HUES64 (cell line): ENCODE measurements at regions not wholly inside any gene's neighbourhood (a gene's known extent, or its start where the extent isn't known, plus 50 kb on each side); places are given as distances from the start of the nearest gene placed in this dataset.

Experiments
- H3K27ac ChIP-seq: 2 replicates; pipeline ENCODE4 v1.7.0; 2013; ENCODE audit warnings: low read depth, low read length, inconsistent platforms
- H3K27me3 ChIP-seq: 2 replicates; pipeline ENCODE4 v1.6.1; 2013; ENCODE audit warnings: mild to moderate bottlenecking, low read length; ENCODE audit not compliant: insufficient read depth
- H3K36me3 ChIP-seq: 2 replicates; pipeline ENCODE4 v1.6.1; 2013; ENCODE audit warnings: mild to moderate bottlenecking, low read length; ENCODE audit not compliant: insufficient read depth
- H3K4me1 ChIP-seq: 2 replicates; pipeline ENCODE4 v1.6.1; 2013; ENCODE audit warnings: mild to moderate bottlenecking, low read length, moderate library complexity; ENCODE audit not compliant: insufficient read depth
- H3K4me3 ChIP-seq: 2 replicates; pipeline ENCODE4 v1.5.1; 2013; ENCODE audit warnings: mild to moderate bottlenecking, low read length, moderate library complexity
- H3K9ac ChIP-seq: 2 replicates; pipeline ENCODE4 v1.6.1; 2013; ENCODE audit warnings: mild to moderate bottlenecking, low read depth, low read length
- H3K9me3 ChIP-seq: 2 replicates; pipeline ENCODE4 v1.6.1; 2013; ENCODE audit warnings: low read depth, low read length; ENCODE audit not compliant: insufficient read depth
- WGBS: fragments of 150-250, 120-280 bp; methylation state at CpG from one replicate; pipeline ENCODE4 v1.1.7; 2013; ENCODE audit warnings: missing lambda C conversion rate; 5-methylcytosine and 5-hydroxymethylcytosine counted together

DNA sequence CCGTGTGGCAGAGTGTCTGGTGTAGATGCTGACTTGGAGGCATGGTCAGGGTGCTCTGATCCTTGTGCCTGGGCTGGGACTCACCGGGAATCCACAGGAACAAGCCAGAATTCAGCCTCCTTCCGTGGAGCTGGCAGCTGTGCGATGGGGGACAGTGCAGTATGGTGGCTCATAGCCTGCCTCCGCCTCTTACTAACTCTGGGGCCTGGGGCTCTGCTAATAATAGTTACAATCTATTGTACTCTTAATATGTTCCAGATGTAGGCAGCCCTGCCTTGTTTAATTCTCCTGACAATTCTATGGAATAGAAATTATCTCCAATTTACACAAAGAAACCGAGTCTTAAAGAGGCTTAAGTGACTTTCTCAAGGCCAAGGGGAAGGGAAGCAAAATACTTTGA is 77.6 kb downstream of the PCDH1 start:
- Histone ChIP-seq H3K27ac (no peak overlapping the region), H3K4me3 (no peak overlapping the region), H3K9ac (no peak overlapping the region), H3K36me3 (no peaks in the 10 kb centered on the region), H3K9me3 (no peaks in the 10 kb centered on the region), H3K27me3 (no peaks in the 10 kb centered on the region), H3K4me1 (peaks cover 16% of the 10 kb centered on the region)
- WGBS, result 92% methylated on average over 6 of the region's 6 CpGs

DNA sequence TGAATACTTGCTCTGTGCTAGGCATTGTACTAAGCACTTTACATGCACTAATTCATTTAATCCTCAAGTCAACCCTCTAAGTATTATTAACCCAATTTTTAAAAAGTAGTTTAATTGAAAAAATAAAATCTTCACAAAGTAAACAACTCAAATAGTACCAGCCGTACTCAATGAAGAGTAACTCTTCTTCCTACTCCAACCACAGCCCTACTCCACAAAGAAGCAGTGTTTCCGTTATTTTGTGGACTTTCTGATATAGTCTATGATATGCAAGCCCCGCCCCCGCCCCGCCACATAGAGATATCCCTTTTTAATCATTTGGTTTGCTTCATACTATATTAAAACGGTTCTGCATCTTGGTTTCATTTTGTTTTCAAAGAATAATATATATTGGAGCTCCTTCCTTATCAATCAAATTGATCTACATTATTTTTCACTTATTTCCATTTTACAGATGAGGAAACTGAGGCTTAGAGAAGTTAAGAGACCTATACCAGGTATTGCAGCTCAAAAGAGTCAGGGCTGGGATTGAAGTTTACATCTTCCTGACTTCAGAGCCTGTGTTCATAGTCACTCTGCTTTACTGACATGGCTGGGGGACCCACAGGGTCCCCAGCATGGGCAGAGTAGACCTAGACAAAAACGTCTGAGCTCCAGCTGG is 78.6 kb downstream of the PCDH1 start:
- no peak overlapping the region for H3K4me3 ChIP-seq
- WGBS, result 83% methylated on average over 3 of the region's 7 CpGs
- H3K27ac ChIP-seq, result no peak overlapping the region

DNA sequence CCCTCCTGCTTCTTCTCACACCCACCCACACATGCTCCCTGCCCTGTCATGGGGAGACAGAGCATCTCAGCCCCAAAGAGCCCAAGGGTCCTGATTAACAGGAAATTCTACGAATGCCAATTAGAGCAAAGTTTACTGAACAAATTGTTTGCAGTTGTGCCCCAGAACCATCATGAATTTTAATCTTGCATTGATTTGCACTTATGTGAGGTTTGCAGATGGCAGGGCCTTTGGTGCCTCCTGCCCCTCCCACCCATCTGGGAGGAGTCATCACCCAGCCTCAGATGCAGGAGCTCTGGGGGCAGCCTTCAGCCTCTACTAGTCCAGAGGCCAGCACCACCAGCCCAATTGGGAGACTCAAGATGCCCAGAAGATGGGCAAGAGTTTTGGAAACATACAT is 80.8 kb downstream of the PCDH1 start:
- no peaks in the 10 kb centered on the region for H3K27me3 ChIP-seq
- H3K36me3 ChIP-seq, result no peaks in the 10 kb centered on the region
- no peaks in the 10 kb centered on the region for H3K9me3 ChIP-seq
- 50% methylated on average over 1 of the region's 1 CpG for WGBS
- no peak overlapping the region for H3K27ac ChIP-seq
- H3K9ac ChIP-seq, result no peak overlapping the region
- no peak overlapping the region for H3K4me3 ChIP-seq
- H3K4me1 ChIP-seq, result peaks cover 7% of the 10 kb centered on the region; the same call in 1 of the 2 replicates

More for the DNA sequence above, 78.6 kb downstream of the PCDH1 start:
- Histone ChIP-seq H3K4me1 (peaks cover 19% of the 10 kb centered on the region), H3K9me3 (no peaks in the 10 kb centered on the region), H3K9ac (no peak overlapping the region), H3K27me3 (no peaks in the 10 kb centered on the region), H3K36me3 (no peaks in the 10 kb centered on the region)

DNA sequence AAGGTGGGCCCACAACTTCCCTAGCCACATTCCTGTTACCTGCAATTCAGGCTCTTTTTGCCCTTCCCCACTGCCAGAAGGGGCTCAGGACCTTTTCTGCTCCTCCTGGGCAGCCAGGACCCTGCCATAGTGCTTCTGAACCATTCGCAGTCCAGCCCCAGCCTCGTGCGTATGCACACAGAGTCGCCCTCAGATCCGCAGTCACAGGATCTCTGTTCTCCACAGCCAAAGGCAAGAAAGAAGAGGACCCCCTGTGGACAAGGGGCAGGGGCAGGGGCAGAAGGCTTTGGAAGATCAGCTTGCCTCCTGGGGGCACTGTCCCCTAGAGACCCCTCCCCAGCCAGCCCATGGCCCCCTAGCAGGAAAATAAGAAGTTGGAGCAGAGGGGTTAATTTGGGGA is 82.8 kb downstream of the PCDH1 start:
- no peaks in the 10 kb centered on the region for H3K36me3 ChIP-seq
- no peak overlapping the region; the same call in 1 of the 2 replicates for H3K27ac ChIP-seq
- H3K9ac ChIP-seq, result no peak overlapping the region
- no peaks in the 10 kb centered on the region for H3K27me3 ChIP-seq
- no peaks in the 10 kb centered on the region for H3K9me3 ChIP-seq
- H3K4me3 ChIP-seq, result no peak overlapping the region
- peaks cover 7% of the 10 kb centered on the region; the same call in 1 of the 2 replicates for H3K4me1 ChIP-seq
- 47% methylated on average over 5 of the region's 5 CpGs for WGBS

DNA sequence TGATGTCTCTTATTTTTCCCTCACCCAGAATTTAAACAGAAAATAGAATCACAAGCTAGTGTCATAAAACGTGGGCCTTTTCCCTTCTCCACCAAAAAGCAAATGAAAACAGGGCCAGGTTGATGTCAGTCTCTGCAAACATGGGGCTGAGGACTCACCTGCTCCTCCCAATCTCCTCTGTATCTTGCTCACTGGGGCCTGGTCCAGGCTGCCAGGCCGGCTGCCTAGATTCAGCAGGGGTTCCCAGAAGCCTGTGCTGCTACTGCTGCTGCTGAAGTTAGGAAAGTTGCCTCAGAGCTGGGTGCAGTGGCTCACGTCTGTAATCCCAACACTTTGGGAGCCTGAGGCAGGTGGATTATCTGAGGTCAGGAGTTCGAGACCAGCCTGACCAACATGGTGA is 84.3 kb downstream of the PCDH1 start:
- WGBS, result 61% methylated on average over 3 of the region's 4 CpGs
- H3K4me3 ChIP-seq, result no peak overlapping the region
- no peak overlapping the region for H3K27ac ChIP-seq
- H3K9ac ChIP-seq, result no peak overlapping the region
- H3K27me3 ChIP-seq, result no peaks in the 10 kb centered on the region
- H3K4me1 ChIP-seq, result peaks cover 7% of the 10 kb centered on the region; the same call in 1 of the 2 replicates
- H3K36me3 ChIP-seq, result no peaks in the 10 kb centered on the region
- H3K9me3 ChIP-seq, result no peaks in the 10 kb centered on the region

DNA sequence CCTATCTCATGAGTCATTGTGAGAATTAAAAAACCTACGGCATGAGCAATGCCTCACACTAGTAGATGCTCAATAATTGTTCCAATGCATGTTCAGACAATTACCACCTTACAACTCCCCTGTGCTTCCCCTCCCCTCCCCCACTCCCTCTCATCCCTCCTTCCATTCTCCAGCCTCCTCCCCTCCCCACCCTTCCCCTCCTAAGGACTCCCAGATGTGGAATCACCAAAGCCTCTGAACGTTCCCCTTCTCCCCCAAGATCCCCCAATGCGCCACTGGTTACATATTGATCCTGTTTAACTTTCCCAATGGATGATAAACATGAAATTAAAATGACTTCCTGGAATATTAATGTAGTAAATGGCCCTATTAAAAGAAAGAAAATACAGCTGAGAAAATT is 84.8 kb downstream of the PCDH1 start:
- Histone ChIP-seq H3K27ac (no peak overlapping the region), H3K27me3 (no peaks in the 10 kb centered on the region), H3K4me1 (peaks cover 7% of the 10 kb centered on the region; the same call in 1 of the 2 replicates), H3K36me3 (no peaks in the 10 kb centered on the region), H3K9ac (no peak overlapping the region), H3K4me3 (no peak overlapping the region), H3K9me3 (no peaks in the 10 kb centered on the region)
- whole genome bisulfite sequencing, result 81% methylated on average over 2 of the region's 3 CpGs

DNA sequence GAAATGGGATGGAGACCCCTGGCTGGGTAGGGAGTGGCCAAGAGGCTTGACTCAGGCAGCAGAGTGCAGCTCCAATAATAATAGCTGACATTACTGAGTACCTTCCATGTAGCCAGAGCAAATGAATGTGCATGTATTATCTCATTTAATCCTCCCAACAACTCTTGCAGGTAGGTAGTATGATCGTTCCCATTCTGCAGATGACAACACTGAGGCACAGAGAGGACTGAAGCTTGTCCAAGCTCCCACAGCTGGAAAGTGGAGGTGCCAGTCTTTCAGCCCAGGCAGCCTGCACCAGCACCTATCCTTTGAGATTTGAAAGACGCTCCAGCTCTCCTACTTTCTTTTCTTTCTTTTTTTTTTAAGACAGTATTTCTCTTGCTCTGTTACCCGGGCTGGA is 87.6 kb downstream of the PCDH1 start:
- Histone ChIP-seq H3K36me3 (no peaks in the 10 kb centered on the region), H3K9ac (no peak overlapping the region), H3K27me3 (no peaks in the 10 kb centered on the region), H3K4me1 (peaks cover 7% of the 10 kb centered on the region; the same call in 1 of the 2 replicates), H3K4me3 (no peak overlapping the region), H3K27ac (no peak overlapping the region), H3K9me3 (no peaks in the 10 kb centered on the region)
- 88% methylated on average over 3 of the region's 3 CpGs for WGBS

DNA sequence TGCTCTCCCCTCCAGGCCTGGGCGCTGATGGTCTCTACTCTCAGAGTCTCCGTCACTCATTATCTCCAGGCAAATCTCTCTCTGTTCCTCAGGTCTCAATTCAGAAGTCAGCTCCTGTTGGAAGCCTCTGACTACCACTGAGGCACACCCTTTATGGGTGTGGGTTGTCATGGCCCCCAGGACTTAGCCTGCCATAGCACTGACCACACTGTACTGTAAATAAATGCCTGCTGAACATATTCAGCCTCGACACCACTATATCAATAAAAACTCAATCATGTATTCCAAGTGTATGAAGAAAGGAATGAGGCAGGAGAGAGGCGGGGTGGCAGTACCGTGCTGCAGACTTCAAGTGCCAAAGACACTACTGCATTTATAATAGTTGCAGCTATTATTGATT is 88.9 kb downstream of the PCDH1 start:
- 88% methylated on average over 2 of the region's 5 CpGs for WGBS
- Histone ChIP-seq H3K27me3 (no peaks in the 10 kb centered on the region), H3K4me1 (peaks cover 4% of the 10 kb centered on the region; the same call in 1 of the 2 replicates), H3K9me3 (no peaks in the 10 kb centered on the region), H3K27ac (no peak overlapping the region), H3K9ac (no peak overlapping the region), H3K36me3 (no peaks in the 10 kb centered on the region), H3K4me3 (no peak overlapping the region)

DNA sequence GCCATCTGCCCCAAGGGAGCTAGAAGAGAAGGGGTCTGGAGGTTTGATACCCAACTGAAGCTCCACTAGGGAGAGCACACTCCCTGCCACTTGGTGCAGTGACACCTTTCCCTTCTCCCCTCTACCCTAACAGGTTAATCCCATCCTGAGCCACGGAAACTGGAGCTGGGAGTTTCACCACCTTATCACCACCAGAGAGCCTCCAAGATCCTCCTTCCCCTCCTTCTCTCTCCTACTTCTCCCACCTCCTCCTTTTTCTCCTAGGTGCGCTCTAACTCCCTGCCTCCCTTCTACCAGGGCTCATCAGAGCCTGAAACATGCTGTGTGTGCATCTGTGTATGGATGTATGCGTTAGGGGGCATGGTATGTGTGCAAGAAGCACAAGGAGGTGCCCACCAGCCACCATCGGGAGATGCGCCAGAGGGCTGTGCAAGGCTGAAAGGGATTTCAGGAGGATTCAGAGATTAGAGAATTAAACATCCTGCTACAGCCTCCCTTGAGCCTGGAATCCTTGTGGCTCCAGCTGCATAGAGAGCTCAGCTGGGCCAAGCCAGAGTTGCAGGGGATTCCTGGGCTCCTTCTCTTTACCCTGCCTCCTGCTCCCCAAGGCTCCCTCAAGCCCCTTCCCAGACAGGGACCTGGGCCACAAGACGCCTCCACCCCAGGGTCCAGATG is 89.8 kb downstream of the PCDH1 start:
- H3K9ac ChIP-seq, result no peak overlapping the region
- WGBS, result 75% methylated on average over 6 of the region's 6 CpGs
- H3K4me3 ChIP-seq, result no peak overlapping the region
- no peak overlapping the region for H3K27ac ChIP-seq
- H3K9me3 ChIP-seq, result no peaks in the 10 kb centered on the region
- H3K4me1 ChIP-seq, result peaks cover 2% of the 10 kb centered on the region; the same call in 1 of the 2 replicates
- H3K27me3 ChIP-seq, result no peaks in the 10 kb centered on the region
- no peaks in the 10 kb centered on the region for H3K36me3 ChIP-seq

DNA sequence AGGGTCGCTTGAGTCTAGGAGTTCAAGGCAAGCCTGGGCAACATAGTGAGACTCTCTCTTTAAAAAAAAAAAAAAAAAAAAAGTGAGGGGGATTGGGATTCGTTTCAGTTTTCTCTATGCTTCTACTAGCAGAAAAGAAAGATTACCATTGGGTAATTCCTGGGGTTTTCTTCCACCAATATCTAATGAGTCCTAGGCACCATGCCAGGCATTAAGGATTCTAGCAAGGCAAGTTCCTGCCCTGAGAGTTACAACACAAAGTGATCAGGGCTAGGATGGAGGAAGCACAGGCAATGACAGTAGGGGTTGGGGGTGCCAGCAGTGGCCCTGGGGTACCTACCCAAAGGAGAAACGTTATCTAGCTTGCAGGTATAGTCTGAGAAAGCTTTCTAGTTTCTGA is 90.8 kb downstream of the PCDH1 start:
- H3K4me3 ChIP-seq, result no peak overlapping the region
- peaks cover 5% of the 10 kb centered on the region; the same call in 1 of the 2 replicates for H3K4me1 ChIP-seq
- H3K27me3 ChIP-seq, result no peaks in the 10 kb centered on the region
- no peak overlapping the region for H3K9ac ChIP-seq
- 81% methylated on average over 2 of the region's 3 CpGs for whole genome bisulfite sequencing
- H3K9me3 ChIP-seq, result no peaks in the 10 kb centered on the region
- H3K36me3 ChIP-seq, result no peaks in the 10 kb centered on the region
- H3K27ac ChIP-seq, result no peak overlapping the region

DNA sequence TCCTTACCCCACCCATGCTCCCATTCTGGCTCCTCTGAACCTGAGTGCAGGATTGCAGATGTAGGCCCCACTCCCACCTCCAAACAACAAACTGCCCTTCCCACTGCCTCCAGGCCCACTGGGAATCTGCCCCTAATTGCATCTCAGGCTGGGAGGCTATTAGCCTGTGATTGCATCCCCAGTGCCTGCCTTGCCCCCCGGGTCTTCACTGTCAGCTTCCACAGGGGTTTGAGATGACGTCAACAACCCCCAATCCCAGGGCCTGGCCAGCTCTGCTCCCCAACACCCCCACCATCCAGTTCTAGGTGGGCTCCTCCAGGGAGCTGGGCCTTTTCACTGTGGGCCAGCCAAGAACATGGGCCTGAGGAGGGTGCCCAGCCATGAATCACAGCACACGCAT is 91.5 kb downstream of the PCDH1 start:
- peaks cover 5% of the 10 kb centered on the region; the same call in 1 of the 2 replicates for H3K4me1 ChIP-seq
- H3K9me3 ChIP-seq, result no peaks in the 10 kb centered on the region
- H3K27ac ChIP-seq, result no peak overlapping the region
- no peaks in the 10 kb centered on the region for H3K27me3 ChIP-seq
- H3K36me3 ChIP-seq, result no peaks in the 10 kb centered on the region
- no peak overlapping the region for H3K9ac ChIP-seq
- WGBS, result 76% methylated on average over 3 of the region's 3 CpGs
- no peak overlapping the region for H3K4me3 ChIP-seq
